GM19452 (cell line): ENCODE measurements at regions not wholly inside any gene's neighbourhood (a gene's known extent, or its start where the extent isn't known, plus 50 kb on each side); places are given as distances from the start of the nearest gene placed in this dataset.

ENCODE experiments used
- ATAC-seq: cut with Tn5 transposase; IDR thresholded peaks from one replicate; pipeline ENCODE4 v1.9.1; 2021; ENCODE audit not compliant: unreplicated experiment

DNA sequence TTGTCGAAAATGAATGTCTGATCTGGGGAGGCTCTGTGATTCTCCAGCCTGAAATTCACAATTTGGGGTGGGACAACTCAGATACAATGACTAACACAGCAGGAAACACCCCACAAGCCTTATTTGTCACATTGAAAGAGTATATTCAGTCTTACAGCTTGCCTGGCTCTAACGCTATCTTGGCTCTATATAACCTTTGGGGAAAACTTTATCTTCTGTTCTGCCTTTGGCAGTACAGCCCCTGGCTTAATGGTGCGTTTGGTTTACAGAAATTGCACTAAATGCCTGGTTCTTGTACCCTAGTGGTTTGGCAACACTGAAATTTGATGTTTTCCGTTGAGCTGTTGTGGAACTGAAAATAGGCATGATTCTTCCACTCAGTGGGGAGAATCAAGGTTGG, 178.1 kb upstream of the VEGFC start:
- ATAC-seq: no peak

DNA sequence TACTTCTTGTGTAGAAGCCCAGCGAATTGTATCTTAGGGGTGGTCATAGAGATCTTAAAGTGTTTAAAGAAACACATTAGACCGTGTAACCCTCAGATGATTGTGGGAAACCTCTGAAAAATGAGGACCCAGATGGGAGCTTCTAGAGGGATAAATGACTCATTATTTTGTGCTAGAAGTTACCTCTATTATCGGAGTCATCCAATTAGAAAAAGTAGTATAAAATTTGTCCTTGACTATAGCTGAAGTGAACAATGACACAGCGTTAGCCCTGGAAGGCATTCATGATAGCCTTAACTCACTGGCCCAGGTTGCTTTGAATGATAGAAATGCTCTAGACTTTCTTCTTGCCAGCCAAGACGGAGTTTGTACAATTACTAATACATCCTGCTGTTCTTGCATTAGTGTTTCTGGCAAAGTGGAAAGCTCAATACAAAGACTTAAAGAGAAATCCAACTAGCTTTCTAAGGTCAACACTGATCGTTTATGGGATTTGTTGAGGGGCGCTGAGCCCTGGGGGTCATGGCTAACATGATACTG, 178.9 kb upstream of the VEGFC start:
- ATAC-seq: no peak

DNA sequence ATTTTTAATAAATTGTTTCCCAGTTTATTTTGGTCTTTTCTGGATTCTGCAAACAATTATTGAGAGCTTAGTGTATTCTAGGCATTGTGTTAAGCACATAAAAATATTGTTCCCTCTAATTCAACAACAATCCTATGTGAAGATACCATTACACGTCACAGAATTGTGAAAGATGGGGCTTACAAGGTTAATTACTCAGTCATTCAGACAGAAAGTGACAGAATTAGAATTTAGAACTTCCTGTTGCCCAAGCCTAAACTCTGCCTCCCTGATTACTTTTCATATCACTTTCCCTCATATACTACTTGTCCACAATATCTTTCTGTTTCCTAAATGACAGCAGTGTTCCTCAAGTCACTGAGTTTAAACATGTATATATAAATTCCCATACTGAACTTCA, 186.7 kb upstream of the VEGFC start:
- no peak for ATAC-seq

DNA sequence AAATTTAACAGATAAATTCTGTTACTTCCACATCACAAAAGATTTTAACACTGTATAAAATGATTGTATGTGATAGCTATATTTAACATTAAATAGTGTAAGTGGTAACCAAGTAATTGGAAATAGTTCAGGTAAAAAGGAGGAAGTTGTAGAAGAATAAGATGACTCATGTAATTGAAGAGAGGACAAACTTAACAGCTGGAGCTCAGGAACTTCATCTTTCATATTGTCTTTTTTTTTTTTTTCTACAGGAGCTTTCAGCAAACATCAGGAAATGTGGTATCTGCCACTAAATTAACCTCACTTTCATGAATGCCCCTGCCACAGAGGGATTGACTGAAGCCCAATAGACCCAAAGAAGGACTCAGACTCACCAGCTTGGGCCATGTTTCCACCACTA, 188.4 kb upstream of the VEGFC start:
- ATAC-seq: no peak

DNA sequence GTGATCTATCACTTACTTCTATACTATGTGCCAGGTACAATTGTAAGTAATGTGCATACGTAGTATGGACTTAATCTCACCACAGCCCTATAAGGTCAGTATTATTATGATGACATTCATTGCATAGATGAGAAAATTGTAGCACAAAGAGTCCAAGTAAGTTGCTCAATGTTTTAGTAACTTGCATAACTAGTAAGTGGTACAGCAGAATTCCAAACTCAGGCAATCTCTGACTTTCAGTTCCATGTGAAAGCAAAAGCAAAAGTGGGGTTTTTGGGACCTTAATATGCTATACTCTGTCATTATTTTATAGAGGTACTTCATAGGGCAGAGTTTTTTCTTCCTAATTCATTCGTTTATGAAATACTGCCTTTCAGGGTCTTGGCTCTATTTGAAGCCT, 188.8 kb upstream of the VEGFC start:
- ATAC-seq: no peak

DNA sequence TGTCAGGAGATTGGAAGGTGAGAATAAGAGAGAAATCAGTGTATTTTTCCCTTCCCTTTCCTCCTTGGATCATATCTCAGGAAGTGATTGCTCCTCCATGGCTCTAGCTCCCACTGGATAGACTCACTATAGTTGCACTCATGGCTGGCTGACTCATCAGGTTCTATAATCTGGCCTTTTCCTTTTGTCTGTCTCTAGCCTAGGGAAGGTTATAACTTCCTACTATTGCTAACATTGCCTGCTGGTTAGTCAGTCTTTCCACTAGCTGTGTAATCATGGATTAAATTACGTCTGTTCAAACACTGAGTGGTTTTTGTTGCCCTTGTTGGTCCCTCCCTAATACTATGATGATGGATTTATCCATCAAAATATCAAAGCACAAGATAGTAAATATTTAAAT, 195.5 kb upstream of the VEGFC start:
- ATAC-seq: no peak

DNA sequence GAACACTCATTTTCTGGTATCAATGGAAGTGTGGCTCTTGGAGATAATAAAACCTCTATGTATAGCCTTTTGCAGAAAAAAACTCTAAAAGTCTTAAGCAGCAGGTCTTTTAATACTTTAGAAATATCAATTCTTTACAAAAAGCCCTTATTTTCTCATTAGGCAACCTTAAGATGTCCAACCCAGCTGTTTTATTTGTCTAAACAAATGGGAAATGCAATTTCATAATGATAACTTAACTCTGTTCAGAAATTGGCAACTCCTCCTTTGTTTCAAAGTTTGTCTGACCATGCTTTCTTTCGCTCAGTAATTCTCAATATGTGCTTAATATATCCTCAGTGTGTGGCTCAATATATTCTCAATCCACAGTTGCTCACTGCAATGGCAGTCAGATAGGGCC, 196.5 kb upstream of the VEGFC start:
- ATAC-seq: no peak

DNA sequence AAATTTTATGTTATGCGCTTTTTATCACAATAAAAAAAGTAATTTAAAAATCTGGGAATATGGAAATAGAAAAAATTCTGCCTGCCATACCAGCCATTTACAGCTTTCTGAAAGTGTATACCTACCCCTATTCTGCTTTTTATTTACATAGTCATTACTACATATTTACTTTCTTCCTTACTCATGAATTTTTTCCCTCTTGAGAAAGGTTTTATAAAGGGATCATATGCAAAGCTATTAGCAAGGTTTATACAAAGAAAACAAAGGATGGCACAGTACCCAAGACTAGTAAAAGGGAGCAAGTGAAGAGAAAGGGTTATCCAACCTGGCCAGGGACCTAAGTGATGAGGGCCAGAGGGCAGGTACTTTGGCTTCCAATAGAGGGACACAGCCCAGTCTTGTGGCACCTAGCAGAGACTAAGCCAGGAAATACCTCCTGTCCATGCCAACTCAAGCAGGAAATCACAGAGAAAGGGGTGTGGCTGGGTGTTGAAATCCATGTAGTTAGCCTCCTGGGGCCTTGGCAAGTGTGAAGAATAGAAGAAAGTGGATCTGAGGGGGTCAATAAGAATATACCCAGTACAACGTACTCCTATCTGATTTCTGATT, 207.3 kb upstream of the VEGFC start:
- ATAC-seq: no peak

DNA sequence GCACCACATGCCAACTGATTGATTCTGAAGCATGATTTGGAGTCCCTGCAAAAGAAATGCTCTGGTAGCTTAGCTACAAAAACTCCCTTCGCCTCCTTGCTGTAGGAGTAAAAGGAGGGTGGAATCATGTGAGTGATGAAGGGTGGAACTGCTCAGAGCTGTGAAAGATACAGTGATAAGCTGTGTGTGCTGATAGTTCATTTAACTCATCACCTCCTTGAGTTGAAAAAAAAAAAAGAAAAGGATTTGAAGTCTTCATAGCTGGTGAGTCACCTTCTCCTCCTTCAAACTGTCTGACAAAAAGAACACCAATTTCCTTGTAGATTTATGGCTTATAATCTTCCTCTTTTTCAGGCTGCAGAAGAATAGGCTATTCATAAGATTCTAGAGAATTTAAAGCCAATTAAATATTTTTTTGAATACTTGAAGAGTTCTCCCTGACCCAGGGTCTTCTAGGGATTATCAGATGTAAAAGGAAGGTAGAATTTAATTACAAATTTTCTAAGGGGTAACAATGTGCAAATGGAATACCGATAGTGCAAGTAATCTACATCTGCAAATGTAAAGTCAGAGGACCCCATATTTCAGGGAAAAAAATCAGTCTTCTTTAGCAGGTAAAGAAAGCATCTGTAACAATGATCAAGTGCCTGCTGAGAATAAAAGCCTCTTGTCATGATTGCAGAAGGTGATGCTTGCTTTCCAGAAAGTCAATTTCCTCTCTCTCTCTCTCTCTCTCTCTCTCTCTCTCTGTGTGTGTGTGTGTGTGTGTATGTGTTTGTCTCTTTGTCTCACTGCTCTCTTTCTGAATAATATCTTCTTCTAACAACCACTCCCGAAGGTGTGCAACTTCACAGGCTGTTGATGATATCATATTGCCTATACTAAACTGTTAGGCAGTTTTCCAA, 208.8 kb upstream of the VEGFC start:
- ATAC-seq: no peak

DNA sequence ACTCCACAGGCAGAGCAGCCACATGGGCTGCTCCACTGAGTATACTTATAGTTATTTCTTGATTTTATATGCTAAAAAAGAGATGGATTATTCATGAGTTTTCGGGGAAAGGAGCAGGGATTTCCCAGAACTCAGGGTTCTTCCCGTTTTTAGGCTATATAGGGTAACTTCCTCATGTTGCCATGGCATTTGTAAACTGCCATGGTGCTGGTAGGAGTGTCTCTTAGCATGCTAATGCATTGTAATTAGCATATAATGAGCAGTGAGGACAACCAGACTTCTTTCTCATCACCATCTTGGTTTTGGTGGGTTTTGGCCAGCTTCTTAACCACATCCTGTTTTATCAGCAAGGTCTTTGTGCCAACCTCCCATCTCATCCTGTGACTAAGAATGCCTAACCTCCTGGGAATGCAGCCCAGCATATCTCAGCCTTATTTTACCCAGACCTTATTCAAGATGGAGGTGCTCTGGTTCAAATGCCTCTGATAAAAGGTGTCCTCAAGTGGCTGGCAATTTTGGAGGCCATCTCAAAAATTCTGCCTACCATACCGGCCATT, 213.0 kb upstream of the VEGFC start:
- ATAC-seq: no peak

DNA sequence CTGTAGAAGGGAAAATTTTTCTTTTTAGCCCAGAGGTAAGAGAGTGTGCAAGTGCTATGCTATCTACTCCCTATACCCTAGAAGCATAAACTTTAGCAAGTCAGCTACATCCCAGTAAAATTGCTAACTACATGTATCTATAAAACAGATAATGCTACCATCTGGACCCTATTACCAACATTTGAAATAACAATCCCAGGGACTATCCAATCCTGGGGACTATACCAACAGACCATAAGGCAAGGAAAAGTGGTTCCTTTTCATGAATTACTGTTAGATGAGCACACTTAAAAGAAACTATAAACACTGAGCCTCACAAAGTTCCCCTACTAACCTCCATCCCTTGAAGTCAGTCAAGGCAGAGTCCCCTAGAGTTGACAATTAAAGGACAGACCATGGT, 213.6 kb upstream of the VEGFC start:
- no peak for ATAC-seq

DNA sequence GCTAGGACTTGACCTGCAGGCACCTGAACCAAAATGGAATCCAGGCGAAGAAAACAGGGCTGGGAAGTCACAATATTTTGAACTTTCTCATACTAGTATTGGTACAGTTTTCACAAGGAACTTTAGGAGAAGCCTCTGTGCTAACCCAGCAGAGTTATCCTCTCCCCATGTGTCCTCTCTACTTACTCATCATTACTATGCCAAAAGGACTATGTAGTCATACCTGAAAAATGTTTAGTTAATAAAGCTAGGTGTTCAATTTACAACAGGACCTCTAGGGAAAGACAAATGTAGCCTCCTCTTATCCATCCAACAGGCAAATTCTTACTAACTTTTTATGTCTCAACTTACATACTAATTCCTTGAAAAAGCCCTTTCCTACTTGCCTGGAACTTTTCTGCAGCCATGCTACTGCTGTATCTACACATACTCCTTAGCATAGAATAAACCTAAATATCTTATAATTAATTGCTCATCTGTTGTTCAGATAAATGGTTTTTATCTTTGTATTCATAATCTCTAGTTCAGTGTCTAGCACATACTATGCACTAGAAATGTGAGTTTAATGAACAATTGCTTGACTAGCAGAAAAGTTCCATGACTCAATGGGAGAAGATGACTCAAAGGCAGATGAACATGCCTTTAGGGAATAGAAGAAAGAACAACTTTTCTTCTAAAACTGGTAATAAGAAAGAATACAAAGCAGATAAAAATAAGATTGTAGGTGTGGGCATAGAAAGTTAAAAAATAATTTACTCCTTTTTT, 215.5 kb upstream of the VEGFC start:
- ATAC-seq: no peak

DNA sequence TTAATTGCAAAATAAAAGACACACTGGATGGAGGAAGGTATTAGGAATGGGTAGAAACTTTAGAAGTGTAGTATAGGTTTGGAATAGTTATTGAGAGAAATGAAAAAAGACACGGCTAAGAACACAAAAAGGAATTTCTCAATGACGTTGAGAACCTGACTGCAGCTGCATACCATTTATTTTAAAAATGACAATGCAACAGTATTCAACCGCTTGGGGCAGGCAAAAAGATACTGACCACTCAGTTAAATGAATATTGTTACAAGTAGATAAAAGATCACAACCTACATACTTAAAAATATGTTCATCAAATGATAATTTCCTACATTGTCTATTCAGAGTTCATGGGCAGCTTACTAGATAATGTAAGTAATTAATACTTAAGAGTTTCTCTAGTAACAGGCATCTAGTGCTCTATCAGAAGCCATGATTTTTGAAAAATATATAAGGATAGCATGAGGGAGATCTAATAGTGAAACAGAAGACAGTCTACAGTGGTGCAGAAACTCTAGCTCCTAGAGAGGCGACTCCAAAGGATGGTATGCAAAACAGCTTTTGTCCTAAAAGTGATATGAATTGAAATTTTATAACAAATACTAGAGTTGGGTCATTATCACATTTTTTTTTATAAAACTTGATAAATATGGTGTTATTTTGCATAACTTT, 216.2 kb upstream of the VEGFC start:
- ATAC-seq: no peak

DNA sequence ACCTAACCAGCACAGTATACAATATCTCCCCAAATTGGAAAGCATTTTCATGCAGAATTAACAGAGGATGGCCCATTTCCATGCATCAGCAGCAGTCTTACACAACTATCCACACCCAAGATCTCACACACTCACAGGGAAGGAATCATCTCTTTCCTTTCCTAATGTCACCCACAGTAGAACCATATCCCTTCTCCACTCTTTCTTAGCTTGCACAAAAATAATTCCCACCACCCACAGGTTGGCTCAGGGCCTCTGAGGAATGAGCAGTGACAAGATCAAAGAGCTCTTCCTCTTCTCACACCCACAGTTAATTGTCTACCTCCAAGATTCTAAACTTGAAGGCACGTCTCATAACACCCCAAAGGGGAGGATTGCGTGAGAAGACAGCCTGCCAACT, 217.7 kb upstream of the VEGFC start:
- no peak for ATAC-seq

DNA sequence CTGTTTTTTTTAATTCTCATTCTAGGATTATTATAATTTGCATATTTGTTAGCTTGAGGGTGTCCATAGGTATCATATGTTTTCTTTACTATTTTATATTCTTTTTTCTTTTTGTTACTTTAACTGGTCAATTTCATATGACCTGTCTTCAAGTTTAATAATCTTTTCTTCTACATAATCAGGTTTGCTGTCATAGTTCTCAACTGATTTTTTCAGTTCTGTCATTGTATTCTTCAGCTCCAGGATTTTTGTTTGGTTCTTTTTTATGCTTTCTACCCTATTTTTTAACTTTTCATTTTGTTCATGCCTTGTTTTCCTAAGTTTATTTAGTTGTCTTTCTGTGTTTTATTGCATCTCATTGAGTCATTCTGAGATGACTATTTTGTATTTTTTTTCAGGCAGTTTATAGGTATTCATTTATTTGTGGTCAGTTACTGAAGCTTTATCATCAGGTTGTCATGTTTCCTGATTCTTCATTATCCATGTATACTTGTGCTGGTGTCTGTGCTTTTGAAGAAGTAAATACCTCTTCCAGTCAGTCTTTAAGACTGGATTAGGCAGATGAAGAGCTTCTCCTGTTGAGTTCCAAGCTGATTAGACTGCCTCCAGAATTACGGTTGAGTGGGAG, 220.3 kb upstream of the VEGFC start:
- no peak for ATAC-seq

DNA sequence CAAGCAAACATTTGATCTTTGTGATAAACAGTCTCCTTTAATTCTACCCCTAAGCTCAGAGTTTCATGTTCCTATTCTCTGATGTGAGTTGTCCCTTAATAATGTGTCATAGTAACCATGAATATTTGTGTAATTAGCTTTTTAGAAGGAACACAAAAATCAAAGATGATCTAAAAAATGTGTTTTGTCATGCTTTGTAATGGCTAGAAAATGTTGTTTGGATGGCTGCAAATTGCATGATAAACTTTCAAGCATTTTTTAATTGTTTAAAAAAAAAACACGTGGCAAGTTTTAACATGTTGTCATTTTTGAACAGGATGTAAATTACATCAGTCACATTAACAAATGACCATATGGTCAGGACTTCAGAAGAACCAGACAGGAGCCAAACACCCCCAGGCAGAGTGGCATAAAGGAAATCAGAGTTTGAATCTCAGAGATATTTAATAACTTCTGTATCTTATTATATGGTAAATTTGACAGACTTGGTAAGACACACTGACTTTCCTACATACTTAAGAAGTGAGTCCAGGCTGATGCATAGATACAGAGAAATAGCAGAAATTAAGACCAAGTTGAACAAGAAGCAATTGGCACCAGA, 223.9 kb upstream of the VEGFC start:
- ATAC-seq: no peak

DNA sequence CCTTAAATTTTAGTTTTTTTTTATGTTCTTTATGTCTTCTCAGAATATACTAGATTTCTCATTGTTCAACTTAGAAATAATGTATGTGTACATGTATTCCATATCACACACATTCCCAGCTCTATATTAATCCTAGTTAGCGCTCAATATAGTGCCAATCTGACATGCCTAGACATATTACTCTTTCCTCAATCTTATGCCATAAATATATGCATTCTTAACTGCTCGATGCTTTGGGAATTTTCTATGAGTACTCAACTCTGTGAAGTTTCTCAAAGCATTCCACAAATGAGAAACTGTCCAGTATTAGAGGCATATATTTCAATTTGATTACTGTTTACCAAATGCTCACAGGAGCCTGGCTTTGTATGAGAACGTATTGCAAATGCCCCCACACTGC, 231.2 kb upstream of the VEGFC start:
- ATAC-seq: no peak

DNA sequence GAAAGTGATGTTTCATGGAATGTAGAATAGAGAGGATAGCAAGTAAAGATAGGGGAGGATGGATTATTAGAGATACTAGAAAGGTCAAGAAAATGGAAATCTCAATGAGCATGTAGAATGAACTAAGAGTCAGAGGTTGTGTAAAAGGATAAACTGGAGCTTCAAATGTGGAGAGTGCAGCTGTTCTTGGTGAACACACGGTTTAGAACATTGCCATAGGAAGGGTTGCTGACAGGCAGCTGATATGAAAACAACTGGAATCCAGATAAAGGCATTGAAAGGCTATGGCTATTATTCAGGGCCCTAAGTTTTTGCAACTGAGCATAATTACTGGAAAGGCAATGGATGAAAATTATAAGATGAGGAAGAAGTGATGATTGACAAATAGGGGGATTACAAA, 239.6 kb upstream of the VEGFC start:
- ATAC-seq: no peak

DNA sequence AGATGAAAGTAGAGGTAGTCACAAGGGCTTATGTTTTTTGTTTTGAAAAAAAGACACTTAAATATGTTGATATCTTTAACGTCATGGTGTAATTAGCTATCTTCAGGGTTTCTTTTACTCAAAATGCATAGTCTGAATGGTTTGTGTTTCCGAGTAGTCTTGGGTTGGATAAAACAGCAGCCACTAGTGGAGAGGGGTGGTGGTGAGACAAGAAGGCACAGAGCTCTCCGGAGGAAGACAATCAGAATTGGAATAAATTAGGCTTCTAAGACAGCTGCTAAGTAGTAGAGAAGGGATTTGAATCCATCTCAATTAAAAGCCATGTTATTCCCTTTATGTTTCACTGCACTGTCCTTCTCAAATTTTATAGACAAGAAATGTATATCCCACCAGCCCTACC, 240.4 kb upstream of the VEGFC start:
- no peak for ATAC-seq

DNA sequence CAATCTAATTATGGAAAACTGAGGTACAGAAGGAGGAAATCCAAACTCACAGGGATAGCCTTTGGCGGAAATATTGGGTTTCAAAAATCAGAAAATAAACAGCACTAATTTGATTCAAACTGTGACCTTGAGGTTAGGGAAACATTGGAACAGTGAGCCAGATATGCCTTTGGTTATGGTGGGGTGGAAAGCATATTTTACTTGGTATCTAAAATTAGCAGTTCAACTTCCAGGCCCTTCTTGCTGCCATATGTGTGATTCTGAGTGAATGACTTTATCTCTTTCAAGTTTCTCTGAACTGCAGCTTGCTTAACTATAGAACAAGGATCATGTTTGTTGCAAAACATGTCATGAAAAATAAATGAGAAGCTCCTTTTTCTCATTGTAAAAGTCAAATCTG, 240.9 kb upstream of the VEGFC start:
- no peak for ATAC-seq
